Right lobe of liver (tissue), 6 donors: ENCODE measurements at regions not wholly inside any gene's neighbourhood (a gene's known extent, or its start where the extent isn't known, plus 50 kb on each side); places are given as distances from the start of the nearest gene placed in this dataset.

Source experiments
- ATAC-seq, 4 donors: fragments of 200-7000 bp; cut with Tn5 transposase; one replicate each; pipeline ENCODE4 v1.9.1; 2020; ENCODE audit warnings: mild to moderate bottlenecking in 4 of 4, moderate library complexity in 4 of 4
- DNase-seq, 3 donors: peaks; one replicate each; pipeline ENCODE4 v3.0.0-alpha.2; 2020
- H3K27ac ChIP-seq, 3 donors: fragments of 200-600 bp; one replicate each; pipeline ENCODE4 v1.8.0; 2022
- H3K27me3 ChIP-seq, 2 donors: fragments of 200-600 bp; one replicate each; pipeline ENCODE4 v1.8.0; 2022
- H3K36me3 ChIP-seq, 4 donors: fragments of 200-600 bp; sonication (generic) in 1 of 4; one replicate each; pipeline versions ENCODE4 v1.5.1 to v1.8.0; 2017 to 2022; ENCODE audit warnings: control low read depth in 1 of 4
- H3K4me1 ChIP-seq, 4 donors: fragments of 200-600 bp; sonication (generic) in 1 of 4; one replicate each; pipeline versions ENCODE4 v1.5.1 to v1.8.0; 2017 to 2022; ENCODE audit warnings: control low read depth in 1 of 4
- H3K4me3 ChIP-seq, 3 donors: fragments of 200-600 bp; one replicate each; pipeline ENCODE4 v1.8.0; 2022
- H3K9me3 ChIP-seq, 4 donors: fragments of 200-600 bp; sonication (generic) in 1 of 4; one replicate each; pipeline versions ENCODE4 v1.5.1 to v1.8.0; 2017 to 2022; ENCODE audit warnings: control low read depth in 1 of 4
- CTCF ChIP-seq, 4 donors: fragments of 200-600 bp in 3 of 4; fragments of 450-650 bp in 1 of 4; IDR thresholded peaks; one replicate each; pipeline versions ENCODE4 v1.5.1 to v1.8.0; 2016 to 2022; ENCODE audit warnings: antibody characterized with exemption in 4 of 4, mild to moderate bottlenecking in 2 of 4
- POLR2A ChIP-seq: fragments of 450-650 bp; IDR thresholded peaks from one replicate; pipeline ENCODE4 v1.6.1; 2017; ENCODE audit warnings: antibody characterized with exemption, mild to moderate bottlenecking
- WGBS: methylation state at CpG from one replicate; pipeline ENCODE4 v1.1.6; 2018; ENCODE audit warnings: low coverage, low lambda C conversion rate; ENCODE audit not compliant: insufficient coverage; ENCODE audit errors: missing lambda C conversion rate; 5-methylcytosine and 5-hydroxymethylcytosine counted together
- intact Hi-C, 2 donors: fragments of 100-400 bp; cut with DNase I; formaldehyde crosslinking; loops; one replicate each; pipeline versions ENCODE4 v1.11.2 to v1.14.1; 2022
- donor health status: DM: no; HTN: yes; CAD: no.
- donor health status: DM: no; HTN: no; CAD: no.
- donor health status: DM: no; HTN: no; CAD: no.
- donor health status: DM: no; HTN: yes; CAD: no.
- donor health status: DM: no; HTN: yes; CAD: no.

GRCh38 chr4:57219431-57219830 is 109.2 kb upstream of the IGFBP7 start:
- 49% methylated on average over 2 of the region's 2 CpGs for WGBS
- H3K4me1 ChIP-seq: no peaks in the 10 kb centered on the region
- no peaks in the 10 kb centered on the region for H3K36me3 ChIP-seq
- no peak overlapping the region for H3K4me3 ChIP-seq
- H3K27ac ChIP-seq: no peak overlapping the region
- no peaks in the 10 kb centered on the region for H3K27me3 ChIP-seq
- DNase-seq (no peak), ATAC-seq (no peak)
- intact Hi-C loops: no loop called here
- H3K9me3 ChIP-seq: no peaks in the 10 kb centered on the region
- no peak for TF ChIP-seq POLR2A
- TF ChIP-seq CTCF (IDR thresholded peaks at IDR 0.05): no peak

GRCh38 chr4:57214654-57215411 is 104.6 kb upstream of the IGFBP7 start:
- TF ChIP-seq CTCF (IDR thresholded peaks at IDR 0.05) (no peak), POLR2A (no peak)
- H3K27ac ChIP-seq: no peak overlapping the region
- intact Hi-C loops: no loop called here
- H3K4me1 ChIP-seq: no peaks in the 10 kb centered on the region
- H3K4me3 ChIP-seq: no peak overlapping the region
- ATAC-seq (no peak), DNase-seq (no peak)
- H3K27me3 ChIP-seq: no peaks in the 10 kb centered on the region
- no peaks in the 10 kb centered on the region for H3K9me3 ChIP-seq
- H3K36me3 ChIP-seq: no peaks in the 10 kb centered on the region
- 65% methylated on average over 8 of the region's 8 CpGs for WGBS

- no peak overlapping the region for H3K4me3 ChIP-seq
- WGBS: 70% methylated on average over 5 of the region's 5 CpGs
- no peak overlapping the region for H3K27ac ChIP-seq
- no peaks in the 10 kb centered on the region for H3K9me3 ChIP-seq
- TF ChIP-seq CTCF (IDR thresholded peaks at IDR 0.05) (no peak), POLR2A (no peak)
- no peaks in the 10 kb centered on the region for H3K36me3 ChIP-seq
- ATAC-seq (no peak), DNase-seq (no peak)
- intact Hi-C loops: no loop called here
- no peaks in the 10 kb centered on the region for H3K27me3 ChIP-seq
- H3K4me1 ChIP-seq: no peaks in the 10 kb centered on the region
Observed at GRCh38 chr4:57211131-57211530, 100.9 kb upstream of the IGFBP7 start.

GRCh38 chr4:57206172-57206571 is 96.0 kb upstream of the IGFBP7 start:
- no peaks in the 10 kb centered on the region for H3K4me1 ChIP-seq
- intact Hi-C loops: no loop called here
- H3K36me3 ChIP-seq: no peaks in the 10 kb centered on the region
- ATAC-seq: no peak
- no peak overlapping the region for H3K27ac ChIP-seq
- H3K27me3 ChIP-seq: no peaks in the 10 kb centered on the region
- no peak for DNase-seq
- no peak for TF ChIP-seq CTCF (IDR thresholded peaks at IDR 0.05)
- no peak for TF ChIP-seq POLR2A
- H3K4me3 ChIP-seq: no peak overlapping the region
- 60% methylated on average over 1 of the region's 2 CpGs for WGBS
- H3K9me3 ChIP-seq: no peaks in the 10 kb centered on the region
